Activated CD4-positive, alpha-beta memory T cell treated with anti-CD3 and anti-CD28 coated beads for 36 hours (primary cell): ENCODE measurements at regions not wholly inside any gene's neighbourhood (a gene's known extent, or its start where the extent isn't known, plus 50 kb on each side); places are given as distances from the start of the nearest gene placed in this dataset.

Experiments used
- CTCF ChIA-PET: fragments of 350-600 bp; sonication (Branson Sonifier 250); formaldehyde crosslinking; loops from one replicate; lab custom pipeline; 2021; ENCODE audit warnings: antibody characterized with exemption, inconsistent platforms; lab: Charles Lee
- POLR2A ChIA-PET: fragments of 350-600 bp; sonication (Branson Sonifier 250); formaldehyde crosslinking; loops from one replicate; lab custom pipeline; 2021; ENCODE audit warnings: antibody characterized with exemption; lab: Charles Lee
- DNase-seq: peaks from one replicate; pipeline ENCODE4 v3.0.0-alpha.2; 2020
- H3K27ac Mint-ChIP-seq: one replicate; pipeline ENCODE4 v1.8.0; 2021; ENCODE audit warnings: mixed read lengths
- H3K27me3 Mint-ChIP-seq: one replicate; pipeline ENCODE4 v1.8.0; 2021; ENCODE audit warnings: mixed read lengths
- H3K36me3 Mint-ChIP-seq: one replicate; pipeline ENCODE4 v1.8.0; 2021; ENCODE audit warnings: mixed read lengths
- H3K4me1 Mint-ChIP-seq: one replicate; pipeline ENCODE4 v1.8.0; 2021; ENCODE audit warnings: low read depth, mixed read lengths
- H3K4me3 Mint-ChIP-seq: one replicate; pipeline ENCODE4 v1.8.0; 2021; ENCODE audit warnings: mild to moderate bottlenecking, mixed read lengths
- H3K9me3 Mint-ChIP-seq: one replicate; pipeline ENCODE4 v1.8.0; 2021; ENCODE audit warnings: mixed read lengths
- intact Hi-C: fragments of 100-400 bp; cut with micrococcal nuclease; formaldehyde crosslinking; loops from one replicate; pipeline ENCODE4 v1.15.1; 2023

- no peak for DNase-seq
- H3K27me3 Mint-ChIP-seq: no peaks in the 10 kb centered on the region
- intact Hi-C loops: no loop called here
- H3K4me3 Mint-ChIP-seq: no peak overlapping the region
- no peak overlapping the region for H3K27ac Mint-ChIP-seq
- H3K9me3 Mint-ChIP-seq: no peaks in the 10 kb centered on the region
- H3K4me1 Mint-ChIP-seq: no peaks in the 10 kb centered on the region
- CTCF ChIA-PET: interaction anchor here (0.7 kb wide), 1 partner anchor 666 kb away, joined by 3 read pairs; no protein-coding TSS in a partner anchor
- POLR2A ChIA-PET: no interaction called here
- no peaks in the 10 kb centered on the region for H3K36me3 Mint-ChIP-seq
Measured at GRCh38 chr12:91633206-91633605, 450.6 kb upstream of the DCN start.

- peaks cover 2% of the 10 kb centered on the region for H3K9me3 Mint-ChIP-seq
- intact Hi-C loops: no loop called here
- no peaks in the 10 kb centered on the region for H3K36me3 Mint-ChIP-seq
- no peak overlapping the region for H3K27ac Mint-ChIP-seq
- DNase-seq: no peak
- no peaks in the 10 kb centered on the region for H3K27me3 Mint-ChIP-seq
- ChIA-PET POLR2A (no interaction called here), CTCF (no interaction called here)
- H3K4me1 Mint-ChIP-seq: no peaks in the 10 kb centered on the region
- H3K4me3 Mint-ChIP-seq: no peak overlapping the region
Measured at GRCh38 chr12:91632042-91632786, 449.6 kb upstream of the DCN start.

- Mint-ChIP-seq H3K27ac (no peak overlapping the region), H3K9me3 (peaks cover 14% of the 10 kb centered on the region), H3K36me3 (no peaks in the 10 kb centered on the region), H3K4me3 (no peak overlapping the region), H3K4me1 (no peaks in the 10 kb centered on the region), H3K27me3 (no peaks in the 10 kb centered on the region)
- DNase-seq: no peak
- ChIA-PET CTCF (no interaction called here), POLR2A (no interaction called here)
- intact Hi-C loops: no loop called here
Measured at GRCh38 chr12:91630596-91631293, 448.1 kb upstream of the DCN start.

- Mint-ChIP-seq H3K9me3 (peaks cover 16% of the 10 kb centered on the region), H3K27me3 (no peaks in the 10 kb centered on the region), H3K27ac (no peak overlapping the region), H3K4me3 (no peak overlapping the region), H3K4me1 (no peaks in the 10 kb centered on the region), H3K36me3 (no peaks in the 10 kb centered on the region)
- CTCF ChIA-PET: no interaction called here
- intact Hi-C loops: no loop called here
- POLR2A ChIA-PET: no interaction called here
- DNase-seq: no peak
Measured at GRCh38 chr12:91630083-91630482, 447.5 kb upstream of the DCN start.

- intact Hi-C loops: no loop called here
- no peaks in the 10 kb centered on the region for H3K27me3 Mint-ChIP-seq
- CTCF ChIA-PET: no interaction called here
- POLR2A ChIA-PET: no interaction called here
- H3K4me3 Mint-ChIP-seq: no peak overlapping the region
- no peaks in the 10 kb centered on the region for H3K36me3 Mint-ChIP-seq
- DNase-seq: no peak
- H3K9me3 Mint-ChIP-seq: peaks cover 17% of the 10 kb centered on the region
- H3K27ac Mint-ChIP-seq: no peak overlapping the region
- H3K4me1 Mint-ChIP-seq: no peaks in the 10 kb centered on the region
Measured at GRCh38 chr12:91629440-91629839, 446.8 kb upstream of the DCN start.

GRCh38 chr12:91628656-91629055 is 446.0 kb upstream of the DCN start:
- DNase-seq: no peak
- Mint-ChIP-seq H3K36me3 (no peaks in the 10 kb centered on the region), H3K4me1 (no peaks in the 10 kb centered on the region), H3K4me3 (no peak overlapping the region), H3K9me3 (peaks cover 17% of the 10 kb centered on the region), H3K27me3 (peaks cover 2% of the 10 kb centered on the region), H3K27ac (no peak overlapping the region)
- CTCF ChIA-PET: interaction anchor here (0.7 kb wide), 1 partner anchor 35 kb away, joined by 4 read pairs; no protein-coding TSS in a partner anchor
- POLR2A ChIA-PET: no interaction called here
- intact Hi-C loops: no loop called here

GRCh38 chr12:91627225-91627624 is 444.6 kb upstream of the DCN start:
- peaks cover 2% of the 10 kb centered on the region for H3K27me3 Mint-ChIP-seq
- H3K36me3 Mint-ChIP-seq: no peaks in the 10 kb centered on the region
- no peak for DNase-seq
- H3K9me3 Mint-ChIP-seq: peaks cover 17% of the 10 kb centered on the region
- no peak overlapping the region for H3K27ac Mint-ChIP-seq
- intact Hi-C loops: no loop called here
- CTCF ChIA-PET: interaction anchor here (0.7 kb wide), 1 partner anchor 245 kb away, joined by 3 read pairs; no protein-coding TSS in a partner anchor
- H3K4me3 Mint-ChIP-seq: no peak overlapping the region
- no peaks in the 10 kb centered on the region for H3K4me1 Mint-ChIP-seq
- POLR2A ChIA-PET: no interaction called here

GRCh38 chr12:91622981-91623380 is 440.4 kb upstream of the DCN start:
- H3K9me3 Mint-ChIP-seq: peaks cover 17% of the 10 kb centered on the region
- no peaks in the 10 kb centered on the region for H3K36me3 Mint-ChIP-seq
- ChIA-PET CTCF (no interaction called here), POLR2A (no interaction called here)
- peaks cover 2% of the 10 kb centered on the region for H3K27me3 Mint-ChIP-seq
- intact Hi-C loops: no loop called here
- H3K4me1 Mint-ChIP-seq: peaks cover 1% of the 10 kb centered on the region
- no peak overlapping the region for H3K4me3 Mint-ChIP-seq
- no peak overlapping the region for H3K27ac Mint-ChIP-seq
- no peak for DNase-seq

- no peak overlapping the region for H3K27ac Mint-ChIP-seq
- POLR2A ChIA-PET: no interaction called here
- H3K4me1 Mint-ChIP-seq: peaks cover 4% of the 10 kb centered on the region
- no peak overlapping the region for H3K4me3 Mint-ChIP-seq
- peaks cover 13% of the 10 kb centered on the region for H3K9me3 Mint-ChIP-seq
- H3K36me3 Mint-ChIP-seq: no peaks in the 10 kb centered on the region
- peaks cover 2% of the 10 kb centered on the region for H3K27me3 Mint-ChIP-seq
- CTCF ChIA-PET: no interaction called here
- DNase-seq: no peak
- intact Hi-C loops: no loop called here
Measured at GRCh38 chr12:91622037-91622436, 439.4 kb upstream of the DCN start.

GRCh38 chr12:91620992-91621391 is 438.4 kb upstream of the DCN start:
- no peak overlapping the region for H3K4me3 Mint-ChIP-seq
- intact Hi-C loops: no loop called here
- no peak for DNase-seq
- no peaks in the 10 kb centered on the region for H3K36me3 Mint-ChIP-seq
- ChIA-PET POLR2A (interaction anchor here (0.6 kb wide), 1 partner anchor 158 kb away, joined by 3 read pairs; no protein-coding TSS in a partner anchor), CTCF (interaction anchor here (1.2 kb wide), 1 partner anchor 190 kb away, joined by 3 read pairs; no protein-coding TSS in a partner anchor)
- H3K9me3 Mint-ChIP-seq: peaks cover 5% of the 10 kb centered on the region
- peaks cover 4% of the 10 kb centered on the region for H3K4me1 Mint-ChIP-seq
- no peak overlapping the region for H3K27ac Mint-ChIP-seq
- peaks cover 2% of the 10 kb centered on the region for H3K27me3 Mint-ChIP-seq

- CTCF ChIA-PET: interaction anchor here (1.2 kb wide), 1 partner anchor 191 kb away, joined by 3 read pairs; no protein-coding TSS in a partner anchor
- peaks cover 2% of the 10 kb centered on the region for H3K27me3 Mint-ChIP-seq
Measured at GRCh38 chr12:91620422-91620821, 437.8 kb upstream of the DCN start.

GRCh38 chr12:91618281-91618680 is 435.7 kb upstream of the DCN start:
- H3K27me3 Mint-ChIP-seq: no peaks in the 10 kb centered on the region
- CTCF ChIA-PET: no interaction called here
- no peaks in the 10 kb centered on the region for H3K9me3 Mint-ChIP-seq
- intact Hi-C loops: no loop called here
- H3K4me3 Mint-ChIP-seq: no peak overlapping the region
- no peaks in the 10 kb centered on the region for H3K36me3 Mint-ChIP-seq
- POLR2A ChIA-PET: no interaction called here
- no peak overlapping the region for H3K27ac Mint-ChIP-seq
- no peak for DNase-seq
- H3K4me1 Mint-ChIP-seq: peaks cover 4% of the 10 kb centered on the region

More at GRCh38 chr12:91620422-91620821, 437.8 kb upstream of the DCN start:
- H3K4me3 Mint-ChIP-seq: no peak overlapping the region
- no peak for DNase-seq
- peaks cover 4% of the 10 kb centered on the region for H3K4me1 Mint-ChIP-seq
- peaks cover 3% of the 10 kb centered on the region for H3K9me3 Mint-ChIP-seq
- no peak overlapping the region for H3K27ac Mint-ChIP-seq
- no peaks in the 10 kb centered on the region for H3K36me3 Mint-ChIP-seq
- POLR2A ChIA-PET: no interaction called here
- intact Hi-C loops: no loop called here
